Ovary (tissue), 7 donors: ENCODE measurements at regions not wholly inside any gene's neighbourhood (a gene's known extent, or its start where the extent isn't known, plus 50 kb on each side); places are given as distances from the start of the nearest gene placed in this dataset.

ENCODE experiments used
- DNase-seq, 5 donors: peaks; one replicate each; pipeline ENCODE4 v3.0.0-alpha.2; 2019 to 2020
- H3K27ac ChIP-seq, 2 donors: fragments of 200-600 bp; one replicate each; pipeline versions ENCODE4 v1.5.1 to v1.8.0; 2019 to 2022
- H3K27me3 ChIP-seq: fragments of 200-600 bp; one replicate; pipeline ENCODE4 v1.8.0; 2022
- H3K36me3 ChIP-seq: fragments of 200-600 bp; sonication (generic); one replicate; pipeline ENCODE4 v1.5.1; 2019
- H3K4me1 ChIP-seq: one replicate; pipeline ENCODE4 v1.8.1; 2013; ENCODE audit warnings: mild to moderate bottlenecking, moderate library complexity; ENCODE audit not compliant: insufficient read depth
- H3K4me3 ChIP-seq: fragments of 200-600 bp; sonication (generic); one replicate; pipeline ENCODE4 v1.5.1; 2017
- H3K9me3 ChIP-seq, 2 donors: fragments of 200-600 bp in 1 of 2; sonication (generic) in 1 of 2; one replicate each; pipeline versions ENCODE4 v1.5.1 to v1.8.1; 2013 to 2019; ENCODE audit warnings: mild to moderate bottlenecking in 1 of 2, moderate library complexity in 1 of 2
- EP300 ChIP-seq: sonication (generic); formaldehyde crosslinking; IDR thresholded peaks from one replicate; pipeline ENCODE4 v1.6.1; 2017; ENCODE audit warnings: antibody characterized with exemption
- POLR2A ChIP-seq: fragments of 450-650 bp; IDR thresholded peaks from one replicate; pipeline ENCODE4 v1.6.1; 2017; ENCODE audit warnings: antibody characterized with exemption, mild to moderate bottlenecking, moderate library complexity
- WGBS, 3 donors: extraction: QIAGEN DNeasy Blood & Tissue Kit in 1 of 3; methylation state at CpG; one replicate each; pipeline versions ENCODE4 v1.1.5 to v1.1.7; 2013 to 2017; 5-methylcytosine and 5-hydroxymethylcytosine counted together
- intact Hi-C, 4 donors: fragments of 100-400 bp; cut with DNase I; formaldehyde crosslinking; loops; one replicate each; pipeline versions ENCODE4 v1.11.0 to v1.15.1; 2022 to 2023
- TF ChIP-seq, protein P1 (sequence below), 3 donors: fragments of 450-650 bp in 2 of 3; fragments of 200-600 bp in 1 of 3; IDR thresholded peaks; one replicate each; pipeline versions ENCODE4 v1.5.1 to v1.8.0; 2016 to 2022; ENCODE audit warnings: antibody characterized with exemption in 3 of 3, mild to moderate bottlenecking in 1 of 3
- donor health status: DM: no; HTN: no; CAD: no; lungs with moderate emphysema.
- donor health status: DM: no; HTN: no; CAD: no.
- donor health status: Bipolar disorder and iron deficiency.
- donor health status: DM: no; HTN: no; CAD: no.
- donor health status: DM: yes; HTN: yes; CAD: no.

DNA sequence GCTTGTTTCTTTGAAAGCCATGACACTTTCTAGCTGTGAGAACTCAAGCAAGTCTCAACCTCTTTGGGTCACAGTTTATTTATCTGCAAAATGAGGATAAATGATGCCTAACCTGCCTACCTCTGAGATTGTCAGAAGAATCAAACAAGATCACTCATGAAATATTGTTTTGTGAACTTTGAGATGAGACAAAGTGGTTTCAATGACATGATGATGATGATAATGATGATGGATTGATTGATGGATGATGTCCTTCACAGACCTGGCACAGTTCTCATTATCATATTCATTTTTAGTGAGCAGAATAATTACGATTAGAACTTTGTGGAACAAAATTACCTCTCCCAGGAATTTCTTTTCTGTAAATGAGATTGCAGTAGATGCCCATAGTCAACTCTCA, 129.2 kb downstream of the HHIPL2 start:
- Histone ChIP-seq H3K27ac (no peak overlapping the region), H3K36me3 (no peaks in the 10 kb centered on the region), H3K4me3 (no peak overlapping the region), H3K27me3 (no peaks in the 10 kb centered on the region), H3K4me1 (no peaks in the 10 kb centered on the region), H3K9me3 (no peaks in the 10 kb centered on the region)
- WGBS, 3 donors: 67 to 82% (median 78%) methylated on average over 1 of the region's 1 CpG
- DNase-seq: no peak
- no peak for TF ChIP-seq POLR2A
- TF ChIP-seq, protein P1, sequence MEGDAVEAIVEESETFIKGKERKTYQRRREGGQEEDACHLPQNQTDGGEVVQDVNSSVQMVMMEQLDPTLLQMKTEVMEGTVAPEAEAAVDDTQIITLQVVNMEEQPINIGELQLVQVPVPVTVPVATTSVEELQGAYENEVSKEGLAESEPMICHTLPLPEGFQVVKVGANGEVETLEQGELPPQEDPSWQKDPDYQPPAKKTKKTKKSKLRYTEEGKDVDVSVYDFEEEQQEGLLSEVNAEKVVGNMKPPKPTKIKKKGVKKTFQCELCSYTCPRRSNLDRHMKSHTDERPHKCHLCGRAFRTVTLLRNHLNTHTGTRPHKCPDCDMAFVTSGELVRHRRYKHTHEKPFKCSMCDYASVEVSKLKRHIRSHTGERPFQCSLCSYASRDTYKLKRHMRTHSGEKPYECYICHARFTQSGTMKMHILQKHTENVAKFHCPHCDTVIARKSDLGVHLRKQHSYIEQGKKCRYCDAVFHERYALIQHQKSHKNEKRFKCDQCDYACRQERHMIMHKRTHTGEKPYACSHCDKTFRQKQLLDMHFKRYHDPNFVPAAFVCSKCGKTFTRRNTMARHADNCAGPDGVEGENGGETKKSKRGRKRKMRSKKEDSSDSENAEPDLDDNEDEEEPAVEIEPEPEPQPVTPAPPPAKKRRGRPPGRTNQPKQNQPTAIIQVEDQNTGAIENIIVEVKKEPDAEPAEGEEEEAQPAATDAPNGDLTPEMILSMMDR (IDR thresholded peaks at IDR 0.05): no peak
- intact Hi-C loops: no loop called here

- WGBS, 3 donors: 63 to 71% (median 66%) methylated on average over 4 of the region's 4 CpGs
- no peaks in the 10 kb centered on the region for H3K4me1 ChIP-seq
- no peaks in the 10 kb centered on the region for H3K36me3 ChIP-seq
- no peak overlapping the region for H3K4me3 ChIP-seq
- DNase-seq: no peak
- no peaks in the 10 kb centered on the region for H3K27me3 ChIP-seq
- H3K27ac ChIP-seq: no peak overlapping the region
- H3K9me3 ChIP-seq: no peaks in the 10 kb centered on the region
- TF ChIP-seq, protein P1 (IDR thresholded peaks at IDR 0.05): no peak
- TF ChIP-seq EP300 (no peak), POLR2A (no peak)
- intact Hi-C loops: no loop called here
Observed at GRCh38 chr1:222417264-222417663, 130.6 kb downstream of the HHIPL2 start.

- Histone ChIP-seq H3K27ac (no peak overlapping the region), H3K4me1 (no peaks in the 10 kb centered on the region), H3K36me3 (no peaks in the 10 kb centered on the region), H3K9me3 (no peaks in the 10 kb centered on the region), H3K27me3 (no peaks in the 10 kb centered on the region), H3K4me3 (no peak overlapping the region)
- TF ChIP-seq EP300 (no peak), POLR2A (no peak)
- TF ChIP-seq, protein P1 (IDR thresholded peaks at IDR 0.05): no peak
- 61 to 68% (median 62%) methylated on average over 2 of the region's 2 CpGs for WGBS, 3 donors
- intact Hi-C loops: no loop called here
- no peak for DNase-seq
Observed at GRCh38 chr1:222416001-222416791, 131.7 kb downstream of the HHIPL2 start.

DNA sequence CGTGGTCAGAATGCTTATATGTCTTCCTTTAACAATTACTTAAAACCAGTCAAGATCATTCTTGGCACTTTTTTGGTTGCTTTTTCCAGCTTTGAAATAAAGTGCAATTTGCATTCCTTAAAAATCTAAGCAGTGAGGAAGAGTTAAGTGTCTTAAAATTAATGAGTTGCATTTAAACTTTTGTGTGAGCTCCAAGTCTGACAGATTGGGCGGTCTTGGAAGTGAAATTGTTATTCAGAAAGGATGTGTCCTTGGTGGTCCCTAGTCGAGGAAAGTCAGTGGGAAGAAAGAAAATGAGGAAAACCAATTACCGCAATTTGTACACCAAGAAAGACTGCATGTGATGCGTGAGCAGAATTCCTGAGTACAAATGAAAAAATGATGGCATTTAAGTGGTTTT, 132.5 kb downstream of the HHIPL2 start:
- no peaks in the 10 kb centered on the region for H3K4me1 ChIP-seq
- no peak overlapping the region for H3K4me3 ChIP-seq
- H3K27ac ChIP-seq: no peak overlapping the region
- DNase-seq: no peak
- intact Hi-C loops: no loop called here
- H3K27me3 ChIP-seq: no peaks in the 10 kb centered on the region
- H3K9me3 ChIP-seq: no peaks in the 10 kb centered on the region
- TF ChIP-seq EP300 (no peak), POLR2A (no peak)
- TF ChIP-seq, protein P1 (IDR thresholded peaks at IDR 0.05): no peak
- WGBS, 3 donors: 32 to 60% (median 35%) methylated on average over 5 of the region's 5 CpGs
- H3K36me3 ChIP-seq: no peaks in the 10 kb centered on the region
